NCI-H187 (cell line): ENCODE measurements at regions not wholly inside any gene's neighbourhood (a gene's known extent, or its start where the extent isn't known, plus 50 kb on each side); places are given as distances from the start of the nearest gene placed in this dataset.
"Not testable (repeated sequence)": the region's sequence is repeated elsewhere in the genome, so short reads cannot be mapped to it uniquely, and the experiment has no call there.

ENCODE experiments used
- DNase-seq, 2 experiments: peaks; one replicate each; lab custom pipeline; 2025; lab: John Stamatoyannopoulos, UW

DNA sequence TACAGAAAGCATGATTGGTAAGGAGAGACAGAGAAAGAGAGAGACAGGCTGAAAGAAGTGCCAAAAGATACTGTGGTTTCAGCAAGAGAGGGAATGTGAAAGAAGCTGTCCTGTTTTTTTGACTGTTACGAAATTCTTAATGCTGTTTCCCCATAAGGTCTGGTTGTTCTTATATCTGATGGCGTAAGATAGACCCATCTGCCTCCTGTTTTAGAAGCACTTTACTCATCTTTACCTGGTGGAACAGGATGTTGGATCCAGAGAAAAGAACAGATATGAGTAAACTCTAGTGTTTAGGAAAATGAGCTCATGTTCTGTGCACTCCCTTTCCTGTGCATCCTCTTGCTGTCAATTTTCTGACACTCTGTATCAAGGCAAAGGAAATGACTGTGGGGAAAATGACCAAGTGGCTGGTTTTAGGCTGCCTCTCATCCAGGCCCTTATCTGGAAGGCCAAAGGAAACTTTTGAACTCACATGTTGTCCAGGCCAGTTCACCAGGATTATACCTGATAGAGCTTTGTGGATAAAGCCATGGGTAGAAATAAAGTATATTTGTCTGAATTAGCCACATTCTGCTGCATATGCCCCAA, 311.7 kb upstream of the HTR2C start:
- no peak for DNase-seq

DNA sequence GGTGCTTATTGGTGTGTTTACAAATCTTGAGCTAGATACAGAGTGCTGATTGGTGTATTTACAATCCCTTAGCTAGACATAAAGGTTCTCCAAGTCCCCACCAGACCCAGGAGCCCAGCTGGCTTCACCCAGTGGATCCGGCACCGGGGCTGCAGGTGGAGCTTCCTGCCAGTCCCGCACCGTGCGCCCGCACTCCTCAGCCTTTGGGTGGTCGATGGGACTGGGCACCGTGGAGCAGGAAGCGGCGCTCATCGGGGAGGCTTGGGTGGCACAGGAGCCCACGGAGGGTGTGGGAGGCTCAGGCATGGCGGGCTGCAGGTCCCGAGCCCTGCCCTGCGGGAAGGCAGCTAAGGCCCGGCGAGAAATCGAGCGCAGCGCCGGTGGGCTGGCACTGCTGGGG, 313.5 kb upstream of the HTR2C start:
- DNase-seq, result not testable (repeated sequence)

DNA sequence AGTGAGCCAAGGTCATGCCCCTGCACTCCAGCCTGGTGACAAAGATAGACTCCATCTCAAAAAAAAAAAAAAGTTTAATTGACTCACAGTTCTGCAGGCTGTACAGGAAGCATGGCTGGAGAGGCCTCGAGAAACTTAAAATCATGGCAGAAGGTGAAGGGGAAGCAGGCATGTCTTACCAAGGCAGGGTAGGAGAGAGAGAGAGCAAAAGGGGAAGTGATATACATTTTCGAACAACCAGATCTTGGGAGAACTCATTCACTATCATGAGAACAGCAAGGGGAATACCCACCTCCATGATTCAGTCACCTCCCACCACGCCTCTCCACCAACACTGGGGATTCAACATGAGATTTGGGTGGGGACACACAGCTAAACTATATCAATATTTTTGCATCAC, 315.2 kb upstream of the HTR2C start:
- DNase-seq, result no peak

DNA sequence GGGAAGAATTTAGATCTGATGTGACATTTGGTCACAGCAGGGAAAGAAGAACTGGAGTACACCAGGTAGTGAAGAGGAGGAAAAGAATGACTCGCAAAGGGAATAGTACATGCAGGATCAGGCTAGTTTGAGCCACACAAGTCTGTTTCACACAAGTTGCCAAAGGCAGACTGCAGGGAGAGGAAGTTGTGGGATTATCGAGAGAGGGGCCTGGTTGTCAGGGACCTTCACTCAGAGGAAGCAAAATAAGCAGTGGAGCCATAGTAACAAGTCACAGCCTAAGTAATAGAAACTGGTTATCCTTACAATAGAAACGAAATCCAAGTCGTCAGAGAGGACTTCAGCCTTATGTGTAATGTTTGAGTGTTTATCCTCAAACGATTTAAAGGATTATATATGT, 316.7 kb upstream of the HTR2C start:
- DNase-seq, result no peak

DNA sequence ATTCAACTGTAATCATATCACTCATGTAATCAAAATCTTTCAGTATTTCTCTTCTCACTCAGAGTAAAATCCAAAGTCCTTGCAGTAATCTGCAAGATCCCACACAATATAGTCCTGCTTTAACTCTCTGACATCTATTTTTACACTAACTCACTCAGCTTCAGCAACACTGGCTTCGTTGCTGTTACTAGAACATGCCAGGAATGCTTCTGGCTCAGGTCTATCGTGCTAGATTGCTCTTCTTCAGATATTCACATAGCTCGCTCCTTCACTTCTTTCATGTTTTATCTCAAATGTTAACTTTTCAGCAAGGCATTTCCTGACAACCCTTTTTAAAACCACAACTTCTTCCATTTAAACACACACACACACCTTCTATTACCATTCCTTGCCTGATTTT, 331.7 kb upstream of the HTR2C start:
- DNase-seq, result no peak

DNA sequence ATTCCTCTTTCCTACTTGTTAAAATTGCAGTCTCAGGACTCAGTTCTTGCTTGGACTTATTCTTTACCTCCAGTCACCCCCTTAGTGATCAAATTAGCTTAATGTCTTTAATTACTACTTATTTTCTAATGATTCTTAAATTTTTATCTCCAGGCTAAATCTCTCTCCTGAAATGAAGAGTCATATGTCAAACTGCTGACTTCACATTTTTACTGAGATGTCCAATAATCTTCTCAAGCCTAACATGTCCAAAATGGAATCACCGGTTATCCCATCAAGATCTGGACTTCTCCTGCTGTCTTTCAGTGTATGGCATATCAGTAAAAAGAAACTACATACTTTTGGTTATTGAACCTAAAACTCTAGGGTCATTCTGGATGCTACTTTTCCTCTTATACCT, 332.3 kb upstream of the HTR2C start:
- no peak for DNase-seq

DNA sequence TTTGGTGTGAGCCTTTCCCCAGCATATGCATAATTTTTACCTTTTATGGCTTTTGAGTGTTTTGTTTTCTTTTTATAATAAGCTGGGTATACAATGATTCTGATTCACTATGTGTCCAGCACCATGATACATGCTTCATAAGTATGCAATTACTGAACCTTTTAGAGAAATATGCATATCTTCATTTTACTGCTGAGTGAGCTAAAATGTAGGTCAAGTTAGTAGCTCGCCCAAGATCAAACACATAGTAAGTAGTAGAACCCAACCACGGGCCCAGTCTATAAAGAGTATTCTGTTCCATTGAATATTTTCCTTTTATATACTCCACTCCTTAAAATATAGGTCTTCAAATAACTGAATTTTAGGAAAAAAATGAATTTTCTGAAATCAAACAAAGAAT, 362.4 kb upstream of the HTR2C start:
- no peak for DNase-seq

DNA sequence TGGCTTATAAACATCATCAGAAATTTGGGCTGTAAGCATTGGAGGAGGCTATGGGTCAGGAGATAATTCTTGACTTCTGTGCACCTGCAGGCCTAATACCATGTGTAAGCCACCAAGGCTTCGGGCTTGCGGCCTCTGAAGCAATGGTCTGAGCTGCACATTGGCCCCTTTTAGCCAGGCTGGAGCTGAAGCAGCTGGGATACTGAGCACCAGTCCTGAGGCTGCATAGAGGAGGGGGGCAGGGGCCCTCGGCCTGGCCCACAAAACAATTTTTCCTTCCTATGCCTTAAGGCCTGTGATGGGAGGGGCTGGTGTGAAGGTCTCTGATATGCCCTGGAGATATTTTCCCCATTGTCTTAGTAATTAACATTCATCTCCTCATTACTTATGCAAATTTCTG, 373.0 kb upstream of the HTR2C start:
- no peak for DNase-seq

DNA sequence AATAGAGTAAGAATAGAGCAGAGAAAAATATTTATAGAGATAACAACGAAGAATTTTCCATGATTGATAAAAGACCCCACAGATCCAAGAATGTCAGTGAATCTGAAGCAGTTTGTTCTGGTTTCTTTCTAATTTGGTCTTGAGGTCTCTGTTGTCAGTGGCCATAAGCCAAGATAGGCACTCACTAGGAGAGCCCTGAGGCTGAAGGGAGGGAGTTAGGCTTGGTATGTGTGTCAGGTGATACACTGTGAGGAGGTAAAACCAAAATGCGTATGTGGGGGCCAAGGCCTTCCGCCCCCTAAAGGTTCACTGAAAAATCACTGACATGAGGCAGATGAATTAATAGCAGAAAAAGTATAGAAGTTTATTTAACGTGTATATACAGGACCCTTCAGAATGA, 382.3 kb upstream of the HTR2C start:
- DNase-seq, result no peak

DNA sequence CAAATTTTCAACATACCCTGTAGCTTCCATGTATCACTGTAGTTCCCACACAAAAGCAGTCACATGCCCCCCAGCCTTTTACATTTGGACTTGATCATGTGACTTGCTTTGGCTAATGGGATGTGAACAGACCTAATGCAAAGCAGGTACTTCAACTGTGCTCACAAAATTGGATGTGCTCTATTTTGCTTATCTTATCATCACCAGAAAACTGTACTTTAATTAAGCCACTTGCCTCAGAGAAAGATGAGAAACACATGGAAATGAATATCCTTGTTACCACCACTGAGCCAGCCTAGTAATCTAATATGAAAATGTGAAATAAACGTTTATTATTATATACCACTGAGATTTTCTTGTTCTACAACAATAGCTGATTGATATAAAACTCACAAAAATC, 402.7 kb upstream of the HTR2C start:
- DNase-seq, result no peak

DNA sequence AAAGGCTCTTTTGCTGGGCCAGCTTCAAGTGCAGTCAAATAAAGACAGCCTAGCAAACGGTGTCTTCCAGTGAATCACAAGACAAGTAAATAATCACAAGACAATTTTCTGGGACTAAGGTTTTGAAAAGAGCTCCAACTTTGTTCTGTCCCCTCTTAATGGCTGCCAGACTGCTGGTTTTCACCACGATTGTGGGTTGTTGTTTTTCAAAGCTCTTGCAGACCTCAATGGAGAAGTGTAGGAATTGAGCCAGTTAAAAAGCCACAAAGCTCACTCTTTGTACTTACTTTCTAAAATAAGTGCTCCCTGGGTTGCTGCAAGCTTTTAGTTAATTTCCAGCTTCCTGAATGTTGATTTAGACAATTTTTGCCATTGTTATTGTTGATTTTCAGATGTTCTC, 405.8 kb upstream of the HTR2C start:
- no peak for DNase-seq

DNA sequence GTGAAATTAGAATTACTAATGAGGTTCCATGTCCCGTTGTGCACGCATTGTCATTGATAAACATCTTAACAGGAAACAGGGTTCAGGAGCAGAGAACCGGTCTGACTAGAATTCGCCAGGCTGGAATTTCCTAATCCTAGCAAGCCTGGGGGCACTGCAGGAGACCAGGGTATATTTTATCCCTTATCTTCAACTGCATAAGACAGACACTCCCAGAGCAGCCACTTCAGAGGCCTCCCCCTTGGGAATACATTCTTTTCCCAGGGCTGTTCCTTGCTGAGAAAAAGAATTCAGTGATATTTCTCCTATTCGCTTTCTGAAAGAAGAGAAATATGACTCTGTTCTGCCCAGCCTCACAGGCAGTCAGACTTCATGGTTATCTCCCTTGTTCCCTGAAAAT, 416.6 kb upstream of the HTR2C start:
- DNase-seq, result not testable (repeated sequence)

DNA sequence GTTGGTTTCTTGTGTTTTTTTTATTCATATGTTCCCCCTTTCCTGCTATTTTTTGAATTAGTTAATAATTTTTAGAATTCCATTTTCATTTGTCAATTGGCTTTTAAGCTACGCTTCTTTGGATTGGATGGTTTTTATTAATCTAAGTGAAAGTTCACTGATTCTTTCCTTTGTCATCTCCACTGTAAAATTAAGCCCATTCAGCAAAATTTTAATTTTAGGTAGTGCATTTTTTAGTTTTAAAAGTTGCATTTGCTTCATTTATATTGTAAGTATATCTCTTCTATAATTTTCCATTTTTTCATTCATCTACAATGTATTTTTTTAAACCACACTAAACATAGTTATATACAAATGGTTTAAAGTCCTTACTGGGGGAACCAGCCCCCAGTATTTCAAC, 417.3 kb upstream of the HTR2C start:
- no peak for DNase-seq

DNA sequence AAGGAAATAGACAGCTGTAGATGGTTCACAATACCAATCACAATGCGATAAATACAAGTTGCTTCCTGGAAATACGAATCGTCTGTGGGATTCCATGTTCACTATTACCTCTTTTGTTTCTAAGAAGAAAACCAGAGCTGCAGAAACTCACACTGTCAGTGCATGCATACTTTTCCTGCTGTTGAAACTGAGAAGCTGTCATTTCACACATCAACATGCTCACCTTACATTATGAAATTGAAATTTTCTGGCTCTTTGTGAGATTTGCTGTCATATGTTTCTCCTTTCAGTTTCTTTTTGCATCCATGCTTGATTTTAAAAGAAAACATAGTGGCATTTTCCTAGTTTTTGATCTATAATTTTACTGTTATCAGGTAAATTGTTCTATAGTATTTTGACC, 418.3 kb upstream of the HTR2C start:
- no peak for DNase-seq

DNA sequence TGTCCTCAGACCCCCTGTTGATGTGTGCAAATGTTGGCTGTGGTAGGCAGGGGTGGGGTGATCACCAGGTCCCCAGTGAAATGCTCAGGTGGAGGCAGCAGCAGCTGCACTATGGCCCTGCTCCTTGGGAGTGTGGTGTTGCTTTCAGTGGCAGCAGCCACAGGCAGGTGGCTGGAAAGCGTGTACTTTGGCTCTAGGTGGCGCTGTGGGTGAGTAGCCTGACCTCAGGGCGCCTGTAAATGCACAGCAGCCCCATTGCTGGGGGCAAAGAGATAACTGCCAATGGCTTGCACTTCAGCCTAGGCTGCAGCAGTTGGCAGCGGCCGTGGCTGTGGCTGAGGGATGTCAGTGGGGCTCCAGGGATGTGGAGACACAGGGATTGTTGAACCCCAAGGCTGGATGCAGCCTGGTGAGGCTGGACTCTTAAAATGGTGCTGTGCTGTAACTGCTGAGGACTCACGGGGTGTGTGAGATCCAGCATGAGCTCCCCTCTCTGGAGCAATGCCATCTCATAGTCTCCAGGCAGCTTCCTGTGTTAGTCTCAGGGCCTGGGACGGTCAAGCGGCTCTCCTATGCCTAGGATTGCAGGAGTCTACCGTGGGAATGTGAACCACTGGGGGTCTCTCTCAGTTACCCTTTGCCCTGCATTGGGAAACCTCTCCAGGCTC, 421.7 kb upstream of the HTR2C start:
- no peak for DNase-seq

DNA sequence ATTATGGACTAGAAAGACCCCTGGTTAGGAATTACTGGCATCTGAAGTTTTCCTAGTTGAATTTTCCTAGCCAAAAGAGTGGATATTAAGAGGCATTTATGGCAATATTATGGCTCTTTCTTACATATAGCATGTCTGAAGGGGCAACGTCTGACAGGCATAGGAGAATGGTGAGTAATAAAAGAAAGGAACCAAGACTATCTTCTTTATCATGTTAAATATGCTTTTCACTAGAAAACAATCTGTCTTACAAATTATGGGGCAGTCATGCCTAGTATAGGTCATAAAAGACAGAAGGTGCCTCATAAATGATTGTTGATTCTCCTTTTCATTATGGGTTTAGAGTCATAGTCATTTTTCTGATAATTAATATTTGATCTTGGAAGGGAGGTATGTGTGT, 431.1 kb upstream of the HTR2C start:
- no peak for DNase-seq

DNA sequence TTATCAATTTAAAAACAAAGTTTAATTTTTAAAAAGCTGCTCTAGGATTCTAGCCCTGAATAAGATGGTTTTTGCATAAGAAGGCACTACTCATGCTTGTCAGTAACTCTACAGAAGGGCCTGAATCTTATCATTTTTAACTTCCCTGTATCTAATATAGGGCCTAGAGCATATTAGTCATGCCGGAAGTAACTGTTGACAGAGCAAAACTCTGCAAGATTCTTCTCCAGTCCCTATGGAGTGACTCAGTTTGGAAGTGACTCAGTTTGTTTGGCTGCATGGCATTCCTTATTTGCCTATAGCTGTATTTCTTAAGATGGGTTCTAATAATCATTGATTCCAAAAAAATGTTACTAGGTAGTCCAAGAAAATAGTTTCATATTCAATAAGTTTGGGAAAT, 431.8 kb upstream of the HTR2C start:
- DNase-seq, result no peak

DNA sequence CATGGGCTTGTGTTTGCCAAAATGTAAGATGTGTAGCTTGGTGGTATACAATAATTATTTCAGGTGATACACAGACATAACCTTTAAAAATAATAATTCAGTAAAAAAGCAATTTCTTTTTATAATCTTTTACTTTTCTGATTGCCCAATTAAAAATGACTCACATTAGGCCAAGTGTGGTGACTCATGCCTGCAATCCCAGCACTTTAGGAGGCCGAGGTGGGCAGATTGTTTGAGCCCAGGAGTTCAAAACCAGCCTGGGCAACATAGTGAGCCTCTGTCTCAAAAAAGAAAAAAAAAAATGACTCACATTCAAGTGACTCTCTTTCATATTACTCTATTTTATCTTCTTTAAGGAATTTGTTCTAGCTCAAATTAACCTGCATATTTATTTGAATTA, 449.4 kb upstream of the HTR2C start:
- DNase-seq, result no peak

DNA sequence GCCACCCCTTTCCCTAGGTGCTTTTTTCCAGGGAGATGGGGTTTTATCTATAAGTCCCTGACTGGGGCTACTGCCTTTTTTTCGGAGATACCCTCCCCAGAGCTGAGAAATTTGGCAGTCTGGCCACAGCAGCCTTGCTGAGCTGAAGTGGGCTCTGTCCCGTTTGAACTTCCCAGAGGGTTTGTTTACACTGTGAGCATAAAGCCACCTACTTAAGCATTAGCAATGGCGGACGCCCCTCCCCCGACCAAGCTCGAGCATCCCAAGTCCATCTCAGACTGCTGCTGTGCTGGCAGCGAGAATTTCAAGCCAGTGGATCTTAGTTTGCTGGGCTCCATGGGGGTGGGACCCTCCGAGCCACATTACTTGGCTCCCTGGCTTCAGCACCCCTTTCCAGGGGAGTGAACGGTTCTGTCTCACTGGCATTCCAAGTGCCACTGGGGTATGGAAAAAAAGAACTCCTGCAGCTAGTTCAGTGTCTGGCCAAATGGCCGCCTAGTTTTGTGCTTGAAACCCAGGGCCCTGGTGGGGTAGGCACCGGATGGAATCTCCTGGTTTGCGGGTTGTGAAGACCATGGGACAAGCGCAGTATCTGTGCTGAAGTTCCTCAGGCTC, 456.4 kb upstream of the HTR2C start:
- DNase-seq, result no peak

DNA sequence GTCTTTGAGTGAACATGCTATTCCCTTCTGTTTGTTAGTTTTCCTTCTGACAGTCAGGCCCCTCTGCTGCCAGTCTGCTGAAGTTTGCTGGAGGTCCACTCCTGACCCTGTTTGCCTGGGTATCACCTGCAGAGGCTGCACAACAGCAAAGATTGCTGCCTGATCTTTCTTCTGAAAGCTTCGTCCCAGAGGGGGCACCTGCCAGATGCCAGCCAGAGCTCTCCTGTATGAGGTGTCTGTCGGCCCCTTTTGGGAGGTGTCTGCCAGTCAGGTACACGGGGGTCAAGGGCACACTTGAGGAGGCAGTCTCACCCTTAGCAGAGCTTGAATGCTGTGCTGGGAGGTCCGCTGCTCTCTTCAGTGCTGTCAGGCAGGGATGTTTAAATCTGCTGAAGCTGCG, 456.9 kb upstream of the HTR2C start:
- DNase-seq, result no peak

DNA sequence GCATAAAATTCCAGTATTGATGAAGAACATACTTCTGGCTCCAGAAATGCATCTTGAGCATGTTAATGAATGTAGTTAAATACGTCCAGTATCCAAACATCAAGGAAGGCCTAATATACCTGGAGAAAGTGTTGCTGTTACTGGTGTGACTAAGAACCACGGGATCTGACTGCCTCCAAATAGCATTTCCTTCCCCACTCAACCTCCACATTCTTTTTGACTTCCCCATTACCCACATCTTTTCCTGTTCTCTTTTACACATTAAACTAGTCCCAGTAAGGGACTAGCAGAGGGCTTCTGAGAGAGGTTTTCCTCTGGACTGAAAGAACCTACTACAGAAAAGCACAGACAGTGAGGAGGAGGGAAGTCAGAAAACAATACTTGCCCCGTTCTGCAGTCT, 482.8 kb upstream of the HTR2C start:
- DNase-seq, result no peak

DNA sequence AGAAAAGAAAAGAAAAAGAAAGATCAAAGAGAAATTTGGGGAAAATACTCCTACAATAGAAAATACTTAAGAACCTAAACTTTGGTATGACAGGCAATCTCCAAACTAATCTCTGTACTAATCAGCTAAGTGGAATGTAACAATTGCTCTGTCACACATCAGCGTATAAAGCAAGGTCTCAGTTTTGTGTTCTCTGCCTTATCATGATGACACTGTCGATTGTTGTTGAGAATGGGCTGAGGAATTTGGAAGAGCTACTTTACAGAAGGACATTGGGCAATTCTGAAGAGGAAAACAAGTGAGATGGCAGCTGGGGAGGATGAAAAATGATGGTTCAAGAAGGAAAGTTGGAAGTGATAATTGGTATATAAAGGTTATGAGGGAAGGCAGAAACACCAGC, 486.0 kb upstream of the HTR2C start:
- no peak for DNase-seq

DNA sequence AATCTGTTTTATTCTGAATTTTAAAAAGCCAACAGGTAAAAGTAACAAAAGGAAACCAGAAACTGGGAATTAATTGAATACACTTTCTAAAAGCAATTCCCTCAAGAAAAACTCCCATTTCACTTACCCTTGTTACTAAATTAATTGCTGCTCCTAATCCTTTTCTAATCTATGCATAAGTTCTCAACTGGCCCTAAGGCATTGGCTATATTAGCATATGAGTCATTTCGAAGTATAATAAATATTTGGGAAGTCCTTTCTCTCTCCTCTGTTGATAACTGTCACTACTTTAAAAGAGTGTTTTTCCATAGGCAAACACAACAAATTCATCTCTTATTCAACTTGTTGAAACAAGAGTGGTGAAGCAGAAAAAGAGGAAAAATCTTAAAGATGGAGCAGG, 486.5 kb upstream of the HTR2C start:
- no peak for DNase-seq

DNA sequence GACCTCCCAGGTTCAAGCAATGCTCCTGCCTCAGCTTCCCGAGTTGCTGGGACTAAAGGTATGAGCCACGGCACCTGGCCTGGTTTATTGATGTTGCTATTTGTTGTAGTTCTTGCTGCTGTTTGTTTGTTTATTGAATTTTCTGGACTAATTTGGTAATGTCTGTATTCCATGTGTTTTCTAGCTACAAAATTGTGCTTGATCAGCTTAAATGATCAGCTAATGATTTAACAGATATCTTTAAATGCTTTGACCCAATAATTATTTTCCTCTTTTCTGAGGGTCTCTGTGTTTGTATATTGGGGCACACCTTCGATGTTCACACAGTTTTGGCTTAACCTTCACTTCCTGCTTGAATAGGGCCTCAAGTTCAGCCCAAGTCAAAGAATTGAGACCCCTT, 488.1 kb upstream of the HTR2C start:
- DNase-seq, result no peak
